ENCODE measurements at regions not wholly inside any gene's neighbourhood (a gene's known extent, or its start where the extent isn't known, plus 50 kb on each side); places are given as distances from the start of the nearest gene placed in this dataset.
"Not testable (repeated sequence)": the region's sequence is repeated elsewhere in the genome, so short reads cannot be mapped to it uniquely, and the experiment has no call there.

- DNase-seq: not testable (repeated sequence)
These were observed 111.8 kb downstream of the SRGAP2 start for GRCh38 chr1:206314951-206315636.

- DNase-seq: not testable (repeated sequence)
These were observed 113.6 kb downstream of the SRGAP2 start for GRCh38 chr1:206316901-206317300.

GRCh38 chr1:206317878-206318514 lies 114.7 kb downstream of the SRGAP2 start:
- not testable (repeated sequence) for DNase-seq

GRCh38 chr1:206320227-206320626 lies 116.9 kb downstream of the SRGAP2 start:
- not testable (repeated sequence) for DNase-seq

GRCh38 chr1:206326159-206326939 lies 123.0 kb downstream of the SRGAP2 start:
- DNase-seq: not testable (repeated sequence)

GRCh38 chr1:206331597-206331996 lies 128.3 kb downstream of the SRGAP2 start:
- not testable (repeated sequence) for DNase-seq

- DNase-seq: not testable (repeated sequence)
These were observed 130.0 kb downstream of the SRGAP2 start for GRCh38 chr1:206333316-206333715.

GRCh38 chr1:206333897-206334296 lies 130.6 kb downstream of the SRGAP2 start:
- not testable (repeated sequence) for DNase-seq

- not testable (repeated sequence) for DNase-seq
These were observed 131.1 kb downstream of the SRGAP2 start for GRCh38 chr1:206334481-206334880.

GRCh38 chr1:206335162-206335561 lies 131.8 kb downstream of the SRGAP2 start:
- not testable (repeated sequence) for DNase-seq

- not testable (repeated sequence) for DNase-seq
These were observed 132.8 kb downstream of the SRGAP2 start for GRCh38 chr1:206335875-206336846.

GRCh38 chr1:206337024-206337423 lies 133.3 kb upstream of the IKBKE start:
- not testable (repeated sequence) for DNase-seq

GRCh38 chr1:206350493-206351275 lies 119.6 kb upstream of the IKBKE start:
- not testable (repeated sequence) for DNase-seq

GRCh38 chr1:206351276-206352052 lies 118.8 kb upstream of the IKBKE start:
- not testable (repeated sequence) for DNase-seq

- DNase-seq: peak; percentile 3 to 14
These were observed 114.0 kb upstream of the IKBKE start for GRCh38 chr1:206356310-206356709.

GRCh38 chr1:206357962-206358361 lies 112.3 kb upstream of the IKBKE start:
- DNase-seq: not testable (repeated sequence)

GRCh38 chr1:206358771-206359170 lies 111.5 kb upstream of the IKBKE start:
- DNase-seq: not testable (repeated sequence)

- not testable (repeated sequence) for DNase-seq
These were observed 110.9 kb upstream of the IKBKE start for GRCh38 chr1:206359377-206359776.

GRCh38 chr1:206361978-206362543 lies 108.2 kb upstream of the IKBKE start:
- DNase-seq: not testable (repeated sequence)

GRCh38 chr1:206362994-206363393 lies 107.3 kb upstream of the IKBKE start:
- DNase-seq: not testable (repeated sequence)

All from inflammatory macrophage (primary cell).